ENCODE measurements at regions not wholly inside any gene's neighbourhood (a gene's known extent, or its start where the extent isn't known, plus 50 kb on each side); places are given as distances from the start of the nearest gene placed in this dataset.

GRCh38 chr12:58357511-58357910 is 416.1 kb downstream of the ATP23 start:
- no peaks in the 10 kb centered on the region for H3K36me3 ChIP-seq (ENCODE audit: control insufficient read depth, insufficient read depth, low read length)
- ChIA-PET CTCF (no interaction called here), POLR2A (no interaction called here)
- in situ Hi-C loops (cut with HindIII; ENCODE audit: low pct_unique_long_range_greater_than_20kb, low sequenced_read_pairs) = no loop called here
- no peak overlapping the region for H3K27ac ChIP-seq (ENCODE audit: low read length)
- no peak for TF ChIP-seq TCF7L2 (IDR thresholded peaks at IDR 0.05; ENCODE audit: low read depth, low read length)
- no peak for TF ChIP-seq REST (IDR thresholded peaks at IDR 0.05; ENCODE audit: insufficient read depth in 1 of 2, low read depth in 2 of 2, low read length in 1 of 2)
- no TSS peak for BruUV-seq (replicated peaks)
- no peaks in the 10 kb centered on the region for H3K9me3 ChIP-seq (ENCODE audit: control insufficient read depth, insufficient read depth, low read depth, low read length)
- no peaks in the 10 kb centered on the region for H3K4me1 ChIP-seq (ENCODE audit: control insufficient read depth, insufficient read depth, low read length)
- H3K27me3 ChIP-seq (ENCODE audit: control insufficient read depth, insufficient read depth, low read length) = no peaks in the 10 kb centered on the region
- DNase-seq (ENCODE audit: low read depth, low spot score) = no peak
- no peak for ATAC-seq
- intact Hi-C loops (cut with micrococcal nuclease; ENCODE audit: unreplicated experiment) = no loop called here
- H3K4me3 ChIP-seq (ENCODE audit: low read depth in 2 of 2, low read length in 2 of 2) = no peak overlapping the region

GRCh38 chr12:58358369-58358768 is 417.0 kb downstream of the ATP23 start:
- Histone ChIP-seq H3K27me3 (ENCODE audit: control insufficient read depth, insufficient read depth, low read length) (no peaks in the 10 kb centered on the region), H3K4me3 (ENCODE audit: low read depth in 2 of 2, low read length in 2 of 2) (no peak overlapping the region), H3K27ac (ENCODE audit: low read length) (no peak overlapping the region; the same call in 1 of the 2 replicates), H3K36me3 (ENCODE audit: control insufficient read depth, insufficient read depth, low read length) (no peaks in the 10 kb centered on the region), H3K9me3 (ENCODE audit: control insufficient read depth, insufficient read depth, low read depth, low read length) (no peaks in the 10 kb centered on the region), H3K4me1 (ENCODE audit: control insufficient read depth, insufficient read depth, low read length) (no peaks in the 10 kb centered on the region)
- intact Hi-C loops (cut with micrococcal nuclease; ENCODE audit: unreplicated experiment) = no loop called here
- no peak for ATAC-seq
- no peak for TF ChIP-seq TCF7L2 (IDR thresholded peaks at IDR 0.05; ENCODE audit: low read depth, low read length)
- DNase-seq (ENCODE audit: low read depth, low spot score) = no peak
- no TSS peak for BruUV-seq (replicated peaks)
- CTCF ChIA-PET = no interaction called here
- POLR2A ChIA-PET = no interaction called here
- in situ Hi-C loops (cut with HindIII; ENCODE audit: low pct_unique_long_range_greater_than_20kb, low sequenced_read_pairs) = no loop called here

GRCh38 chr12:58359084-58359483 is 417.7 kb downstream of the ATP23 start:
- intact Hi-C loops (cut with micrococcal nuclease; ENCODE audit: unreplicated experiment) (no loop called here), in situ Hi-C loops (cut with HindIII; ENCODE audit: low pct_unique_long_range_greater_than_20kb, low sequenced_read_pairs) (no loop called here)
- no peak for DNase-seq (ENCODE audit: low read depth, low spot score)
- POLR2A ChIA-PET = no interaction called here
- Histone ChIP-seq H3K9me3 (ENCODE audit: control insufficient read depth, insufficient read depth, low read depth, low read length) (no peaks in the 10 kb centered on the region), H3K27ac (ENCODE audit: low read length) (no peak overlapping the region), H3K27me3 (ENCODE audit: control insufficient read depth, insufficient read depth, low read length) (no peaks in the 10 kb centered on the region), H3K36me3 (ENCODE audit: control insufficient read depth, insufficient read depth, low read length) (no peaks in the 10 kb centered on the region), H3K4me3 (ENCODE audit: low read depth in 2 of 2, low read length in 2 of 2) (no peak overlapping the region), H3K4me1 (ENCODE audit: control insufficient read depth, insufficient read depth, low read length) (0 out of 2 replicates have a peak, but pooled peaks cover 2% of the 10 kb centered on the region)
- no peak for ATAC-seq
- TF ChIP-seq CTCF (IDR thresholded peaks at IDR 0.05) = no peak
- TF ChIP-seq SIN3A (IDR thresholded peaks at IDR 0.05; ENCODE audit: borderline replicate concordance, insufficient read depth, low read depth, low read length) = no peak
- TF ChIP-seq REST (IDR thresholded peaks at IDR 0.05; ENCODE audit: insufficient read depth in 1 of 2, low read depth in 2 of 2, low read length in 1 of 2) = no peak
- no peak for TF ChIP-seq TCF7L2 (IDR thresholded peaks at IDR 0.05; ENCODE audit: low read depth, low read length)
- no peak for TF ChIP-seq POLR2AphosphoS5 (IDR thresholded peaks at IDR 0.05; ENCODE audit: low read depth, low read length)
- CTCF ChIA-PET = no interaction called here
- no TSS peak for BruUV-seq (replicated peaks)

Measured in Panc1 (cell line).